ENCODE measurements at regions not wholly inside any gene's neighbourhood (a gene's known extent, or its start where the extent isn't known, plus 50 kb on each side); places are given as distances from the start of the nearest gene placed in this dataset.

- no peak for TF ChIP-seq CTCF (conservative IDR thresholded peaks at IDR 0.05; ENCODE audit: low read depth, low read length)
- no peak for TF ChIP-seq EZH2 (IDR thresholded peaks at IDR 0.05; ENCODE audit: borderline replicate concordance, low read depth, low read length, poor library complexity, severe bottlenecking)
Observed at GRCh38 chr2:19559596-19560240, 201.3 kb upstream of the OSR1 start.
